Liver (tissue), 8 donors: ENCODE measurements at regions not wholly inside any gene's neighbourhood (a gene's known extent, or its start where the extent isn't known, plus 50 kb on each side); places are given as distances from the start of the nearest gene placed in this dataset.

Experiments
- DNase-seq: peaks from one replicate; pipeline ENCODE4 v3.0.0-alpha.2; 2017; ENCODE audit warnings: low spot score
- H3K27ac ChIP-seq, 2 donors: one replicate each; pipeline ENCODE4 v1.7.0; 2013; ENCODE audit warnings: inconsistent platforms in 2 of 2, low read length in 2 of 2, control low read depth in 1 of 2, low read depth in 1 of 2, mild to moderate bottlenecking in 1 of 2
- H3K27me3 ChIP-seq, 4 donors: one replicate each; pipeline versions ENCODE4 v1.6.1 to v1.7.0; 2013; ENCODE audit warnings: low read length in 3 of 4, inconsistent platforms in 1 of 4, mild to moderate bottlenecking in 1 of 4, moderate library complexity in 1 of 4; ENCODE audit not compliant: control insufficient read depth in 4 of 4, insufficient read depth in 4 of 4
- H3K36me3 ChIP-seq, 4 donors: one replicate each; pipeline versions ENCODE4 v1.6.1 to v1.7.0; 2013; ENCODE audit warnings: low read length in 3 of 4, mild to moderate bottlenecking in 3 of 4, low read depth in 1 of 4, moderate library complexity in 1 of 4; ENCODE audit not compliant: control insufficient read depth in 4 of 4, insufficient read depth in 3 of 4
- H3K4me1 ChIP-seq, 4 donors: one replicate each; pipeline versions ENCODE4 v1.6.1 to v1.7.0; 2013; ENCODE audit warnings: low read length in 3 of 4, mild to moderate bottlenecking in 3 of 4, moderate library complexity in 1 of 4; ENCODE audit not compliant: control insufficient read depth in 4 of 4, insufficient read depth in 4 of 4
- H3K4me3 ChIP-seq, 3 donors: one replicate each; pipeline versions ENCODE4 v1.6.1 to v1.7.0; 2013; ENCODE audit warnings: low read length in 3 of 3, control low read depth in 1 of 3, low read depth in 1 of 3, mild to moderate bottlenecking in 1 of 3
- H3K9ac ChIP-seq, 2 donors: one replicate each; pipeline ENCODE4 v1.7.0; 2013; ENCODE audit warnings: low read length in 2 of 2, mild to moderate bottlenecking in 2 of 2, moderate library complexity in 2 of 2, control low read depth in 1 of 2, low read depth in 1 of 2
- H3K9me3 ChIP-seq, 4 donors: one replicate each; pipeline versions ENCODE4 v1.6.1 to v1.7.0; 2013; ENCODE audit warnings: low read length in 3 of 4; ENCODE audit not compliant: control insufficient read depth in 4 of 4
- ATF3 ChIP-seq: IDR thresholded peaks from 2 replicates; pipeline ENCODE4 v1.6.1; 2016; ENCODE audit warnings: antibody characterized with exemption
- CTCF ChIP-seq: fragments of 150-350 bp; IDR thresholded peaks from 2 replicates; pipeline ENCODE4 v1.5.1; 2017; ENCODE audit warnings: improper control_type of control experiment, low read depth, low read length; ENCODE audit not compliant: missing input control
- EGR1 ChIP-seq, 2 donors: IDR thresholded peaks; 2 replicates each; pipeline ENCODE4 v1.6.1; 2016 to 2018; ENCODE audit warnings: antibody characterized with exemption in 2 of 2, low read depth in 2 of 2
- FOXA1 ChIP-seq: IDR thresholded peaks from 2 replicates; pipeline ENCODE4 v1.6.1; 2016; ENCODE audit warnings: antibody characterized with exemption
- FOXA2 ChIP-seq: IDR thresholded peaks from 2 replicates; pipeline ENCODE4 v1.6.1; 2016; ENCODE audit warnings: antibody characterized with exemption
- GABPA ChIP-seq, 2 donors: IDR thresholded peaks in 1 of 2; conservative IDR thresholded peaks in 1 of 2; 2 replicates each; pipeline ENCODE4 v1.6.1; 2016; ENCODE audit warnings: antibody characterized with exemption in 2 of 2, mild to moderate bottlenecking in 1 of 2, moderate library complexity in 1 of 2
- HNF4A ChIP-seq, 2 donors: conservative IDR thresholded peaks; 2 replicates each; pipeline ENCODE4 v1.6.1; 2016; ENCODE audit warnings: antibody characterized with exemption in 2 of 2, mild to moderate bottlenecking in 2 of 2
- HNF4G ChIP-seq: IDR thresholded peaks from 2 replicates; pipeline ENCODE4 v1.6.1; 2016; ENCODE audit warnings: antibody characterized with exemption
- JUND ChIP-seq, 2 donors: IDR thresholded peaks; 2 replicates each; pipeline ENCODE4 v1.6.1; 2016; ENCODE audit warnings: antibody characterized with exemption in 2 of 2
- NR2F2 ChIP-seq: IDR thresholded peaks from 2 replicates; pipeline ENCODE4 v1.6.1; 2016; ENCODE audit warnings: antibody characterized with exemption
- RAD21 ChIP-seq, 2 donors: IDR thresholded peaks; 2 replicates each; pipeline ENCODE4 v1.6.1; 2016; ENCODE audit warnings: antibody characterized with exemption in 2 of 2, mild to moderate bottlenecking in 2 of 2
- RXRA ChIP-seq, 2 donors: IDR thresholded peaks; 2 replicates each; pipeline ENCODE4 v1.6.1; 2017 to 2018; ENCODE audit warnings: antibody characterized with exemption in 2 of 2, mild to moderate bottlenecking in 1 of 2
- SP1 ChIP-seq: IDR thresholded peaks from 2 replicates; pipeline ENCODE4 v1.6.1; 2018; ENCODE audit warnings: antibody characterized with exemption, mild to moderate bottlenecking
- TAF1 ChIP-seq: conservative IDR thresholded peaks from 2 replicates; pipeline ENCODE4 v1.6.1; 2016; ENCODE audit warnings: antibody characterized with exemption, mild to moderate bottlenecking
- YY1 ChIP-seq: IDR thresholded peaks from 2 replicates; pipeline ENCODE4 v1.6.1; 2016; ENCODE audit warnings: antibody characterized with exemption, mild to moderate bottlenecking
- WGBS: extraction: QIAGEN DNeasy Blood & Tissue Kit; methylation state at CpG from one replicate; pipeline ENCODE4 v1.1.7; 2013; 5-methylcytosine and 5-hydroxymethylcytosine counted together
- TF ChIP-seq, protein P1 (sequence below): IDR thresholded peaks from 2 replicates; pipeline ENCODE4 v1.6.1; 2016; ENCODE audit warnings: antibody characterized with exemption
- TF ChIP-seq, protein P2 (sequence below): IDR thresholded peaks from 2 replicates; pipeline ENCODE4 v1.6.1; 2016; ENCODE audit warnings: antibody characterized with exemption, mild to moderate bottlenecking
- TF ChIP-seq, protein P3 (sequence below): IDR thresholded peaks from 2 replicates; pipeline ENCODE4 v1.6.1; 2016; ENCODE audit warnings: antibody characterized with exemption
- donor health status: healthy.
- donor health status: healthy.
- donor health status: healthy.
- donor health status: healthy.
- donor health status: healthy.

- Histone ChIP-seq H3K9ac (no peak overlapping the region), H3K36me3 (no peaks in the 10 kb centered on the region), H3K4me1 (no peaks in the 10 kb centered on the region), H3K4me3 (no peak overlapping the region), H3K27ac (no peak overlapping the region), H3K27me3 (no peaks in the 10 kb centered on the region), H3K9me3 (no peaks in the 10 kb centered on the region)
- DNase-seq: no peak
- 53% methylated on average over 5 of the region's 5 CpGs for WGBS
- TF ChIP-seq, protein P1, sequence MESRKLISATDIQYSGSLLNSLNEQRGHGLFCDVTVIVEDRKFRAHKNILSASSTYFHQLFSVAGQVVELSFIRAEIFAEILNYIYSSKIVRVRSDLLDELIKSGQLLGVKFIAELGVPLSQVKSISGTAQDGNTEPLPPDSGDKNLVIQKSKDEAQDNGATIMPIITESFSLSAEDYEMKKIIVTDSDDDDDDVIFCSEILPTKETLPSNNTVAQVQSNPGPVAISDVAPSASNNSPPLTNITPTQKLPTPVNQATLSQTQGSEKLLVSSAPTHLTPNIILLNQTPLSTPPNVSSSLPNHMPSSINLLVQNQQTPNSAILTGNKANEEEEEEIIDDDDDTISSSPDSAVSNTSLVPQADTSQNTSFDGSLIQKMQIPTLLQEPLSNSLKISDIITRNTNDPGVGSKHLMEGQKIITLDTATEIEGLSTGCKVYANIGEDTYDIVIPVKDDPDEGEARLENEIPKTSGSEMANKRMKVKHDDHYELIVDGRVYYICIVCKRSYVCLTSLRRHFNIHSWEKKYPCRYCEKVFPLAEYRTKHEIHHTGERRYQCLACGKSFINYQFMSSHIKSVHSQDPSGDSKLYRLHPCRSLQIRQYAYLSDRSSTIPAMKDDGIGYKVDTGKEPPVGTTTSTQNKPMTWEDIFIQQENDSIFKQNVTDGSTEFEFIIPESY: no peak
- no peak for TF ChIP-seq HNF4G
- TF ChIP-seq FOXA2: no peak
- TF ChIP-seq NR2F2: no peak
- TF ChIP-seq RXRA (IDR thresholded peaks at IDR 0.05): no peak
- TF ChIP-seq, protein P2, sequence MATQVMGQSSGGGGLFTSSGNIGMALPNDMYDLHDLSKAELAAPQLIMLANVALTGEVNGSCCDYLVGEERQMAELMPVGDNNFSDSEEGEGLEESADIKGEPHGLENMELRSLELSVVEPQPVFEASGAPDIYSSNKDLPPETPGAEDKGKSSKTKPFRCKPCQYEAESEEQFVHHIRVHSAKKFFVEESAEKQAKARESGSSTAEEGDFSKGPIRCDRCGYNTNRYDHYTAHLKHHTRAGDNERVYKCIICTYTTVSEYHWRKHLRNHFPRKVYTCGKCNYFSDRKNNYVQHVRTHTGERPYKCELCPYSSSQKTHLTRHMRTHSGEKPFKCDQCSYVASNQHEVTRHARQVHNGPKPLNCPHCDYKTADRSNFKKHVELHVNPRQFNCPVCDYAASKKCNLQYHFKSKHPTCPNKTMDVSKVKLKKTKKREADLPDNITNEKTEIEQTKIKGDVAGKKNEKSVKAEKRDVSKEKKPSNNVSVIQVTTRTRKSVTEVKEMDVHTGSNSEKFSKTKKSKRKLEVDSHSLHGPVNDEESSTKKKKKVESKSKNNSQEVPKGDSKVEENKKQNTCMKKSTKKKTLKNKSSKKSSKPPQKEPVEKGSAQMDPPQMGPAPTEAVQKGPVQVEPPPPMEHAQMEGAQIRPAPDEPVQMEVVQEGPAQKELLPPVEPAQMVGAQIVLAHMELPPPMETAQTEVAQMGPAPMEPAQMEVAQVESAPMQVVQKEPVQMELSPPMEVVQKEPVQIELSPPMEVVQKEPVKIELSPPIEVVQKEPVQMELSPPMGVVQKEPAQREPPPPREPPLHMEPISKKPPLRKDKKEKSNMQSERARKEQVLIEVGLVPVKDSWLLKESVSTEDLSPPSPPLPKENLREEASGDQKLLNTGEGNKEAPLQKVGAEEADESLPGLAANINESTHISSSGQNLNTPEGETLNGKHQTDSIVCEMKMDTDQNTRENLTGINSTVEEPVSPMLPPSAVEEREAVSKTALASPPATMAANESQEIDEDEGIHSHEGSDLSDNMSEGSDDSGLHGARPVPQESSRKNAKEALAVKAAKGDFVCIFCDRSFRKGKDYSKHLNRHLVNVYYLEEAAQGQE: no peak
- TF ChIP-seq JUND (IDR thresholded peaks at IDR 0.05): no peak
- TF ChIP-seq FOXA1: no peak
- no peak for TF ChIP-seq ATF3
- TF ChIP-seq GABPA (IDR thresholded peaks at IDR 0.05 in 1 of 2, conservative IDR thresholded peaks at IDR 0.05 in 1 of 2): no peak
- no peak for TF ChIP-seq TAF1
- TF ChIP-seq YY1: no peak
- no peak for TF ChIP-seq CTCF
- TF ChIP-seq HNF4A (conservative IDR thresholded peaks at IDR 0.05): no peak
- TF ChIP-seq RAD21 (IDR thresholded peaks at IDR 0.05): no peak
- no peak for TF ChIP-seq EGR1 (IDR thresholded peaks at IDR 0.05; ENCODE audit: low read depth in 2 of 2)
- no peak for TF ChIP-seq SP1
- TF ChIP-seq, protein P3, sequence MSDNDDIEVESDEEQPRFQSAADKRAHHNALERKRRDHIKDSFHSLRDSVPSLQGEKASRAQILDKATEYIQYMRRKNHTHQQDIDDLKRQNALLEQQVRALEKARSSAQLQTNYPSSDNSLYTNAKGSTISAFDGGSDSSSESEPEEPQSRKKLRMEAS: no peak
Observed at GRCh38 chr18:75810961-75811551, 383.6 kb upstream of the SMIM21 start.
